Heart left ventricle (tissue), 13 donors: ENCODE measurements at regions not wholly inside any gene's neighbourhood (a gene's known extent, or its start where the extent isn't known, plus 50 kb on each side); places are given as distances from the start of the nearest gene placed in this dataset.

Source experiments
- POLR2A ChIP-seq, 2 donors: fragments of 450-650 bp; IDR thresholded peaks; one replicate each; pipeline ENCODE4 v1.6.1; 2017; ENCODE audit warnings: antibody characterized with exemption in 2 of 2, mild to moderate bottlenecking in 2 of 2, moderate library complexity in 2 of 2
- TF ChIP-seq, protein P1 (sequence below), 12 donors: fragments of 200-600 bp; sonication (generic) in 4 of 12; IDR thresholded peaks; one replicate each; pipeline versions ENCODE4 v1.5.0 to v1.8.0; 2018 to 2022; ENCODE audit warnings: antibody characterized with exemption in 12 of 12, mild to moderate bottlenecking in 5 of 12
- donor health status: ischemic (EF 13 %, LVEDD 7.1; RV severe dilation, severe dysfunction).
- donor health status: DM: no; HTN: yes; CAD: no.
- donor health status: DM: no; HTN: no; CAD: no.
- donor health status: ischemic (EF 25% LVEDD 6.9; RV normal size, moderate dysfunction).
- donor health status: ischemic (EF 25% LVEDD 5.7; RV mildly dilated, moderate dysfunction).
- donor health status: ischemic (EF 35%, LVEDD 5.7; RV mildly dilated, moderate dysfunction).
- donor health status: nonischemic (EF 11% LVEDD 7.7; RV severe dilation, severe dysfunction).
- donor health status: DM: yes; HTN: yes; CAD: no.
- donor health status: PGD.
- donor health status: ischemic (EF 29% LVEDD 5.4; RV normal size, mild dysfunction).
- donor health status: nonischemic (EF 23%, LVEDD 6.1; RV moderate dilation, normal function).

DNA sequence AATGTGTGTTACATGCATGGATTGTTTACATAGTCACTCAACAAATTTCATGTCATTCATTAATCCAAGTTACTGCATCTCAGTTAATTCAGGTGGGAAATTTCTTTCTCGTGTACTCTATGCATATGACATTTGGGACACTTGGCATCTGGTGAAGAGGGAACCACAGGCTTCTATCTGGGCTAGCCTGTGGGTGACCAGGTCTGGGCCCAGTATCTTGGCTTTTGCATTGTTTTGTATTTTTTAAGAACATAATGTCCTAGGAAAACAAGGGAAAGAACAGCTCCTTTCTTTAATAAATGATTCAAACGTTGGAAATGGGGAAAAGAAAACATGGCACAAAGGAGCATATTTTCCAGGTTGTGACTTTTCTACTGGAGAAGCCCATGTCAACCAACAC, 331.1 kb downstream of the WDR11 start:
- TF ChIP-seq, protein P1, sequence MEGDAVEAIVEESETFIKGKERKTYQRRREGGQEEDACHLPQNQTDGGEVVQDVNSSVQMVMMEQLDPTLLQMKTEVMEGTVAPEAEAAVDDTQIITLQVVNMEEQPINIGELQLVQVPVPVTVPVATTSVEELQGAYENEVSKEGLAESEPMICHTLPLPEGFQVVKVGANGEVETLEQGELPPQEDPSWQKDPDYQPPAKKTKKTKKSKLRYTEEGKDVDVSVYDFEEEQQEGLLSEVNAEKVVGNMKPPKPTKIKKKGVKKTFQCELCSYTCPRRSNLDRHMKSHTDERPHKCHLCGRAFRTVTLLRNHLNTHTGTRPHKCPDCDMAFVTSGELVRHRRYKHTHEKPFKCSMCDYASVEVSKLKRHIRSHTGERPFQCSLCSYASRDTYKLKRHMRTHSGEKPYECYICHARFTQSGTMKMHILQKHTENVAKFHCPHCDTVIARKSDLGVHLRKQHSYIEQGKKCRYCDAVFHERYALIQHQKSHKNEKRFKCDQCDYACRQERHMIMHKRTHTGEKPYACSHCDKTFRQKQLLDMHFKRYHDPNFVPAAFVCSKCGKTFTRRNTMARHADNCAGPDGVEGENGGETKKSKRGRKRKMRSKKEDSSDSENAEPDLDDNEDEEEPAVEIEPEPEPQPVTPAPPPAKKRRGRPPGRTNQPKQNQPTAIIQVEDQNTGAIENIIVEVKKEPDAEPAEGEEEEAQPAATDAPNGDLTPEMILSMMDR (IDR thresholded peaks at IDR 0.05) = no peak
- TF ChIP-seq POLR2A (IDR thresholded peaks at IDR 0.05) = no peak
